Heart left ventricle (tissue), 13 donors: ENCODE measurements at regions not wholly inside any gene's neighbourhood (a gene's known extent, or its start where the extent isn't known, plus 50 kb on each side); places are given as distances from the start of the nearest gene placed in this dataset.

Experiments
- CTCF ChIP-seq, 12 donors: fragments of 200-600 bp; sonication (generic) in 4 of 12; IDR thresholded peaks; one replicate each; pipeline versions ENCODE4 v1.5.0 to v1.8.0; 2018 to 2022; ENCODE audit warnings: antibody characterized with exemption in 12 of 12, mild to moderate bottlenecking in 5 of 12
- POLR2A ChIP-seq, 2 donors: fragments of 450-650 bp; IDR thresholded peaks; one replicate each; pipeline ENCODE4 v1.6.1; 2017; ENCODE audit warnings: antibody characterized with exemption in 2 of 2, mild to moderate bottlenecking in 2 of 2, moderate library complexity in 2 of 2
- donor health status: ischemic (EF 13 %, LVEDD 7.1; RV severe dilation, severe dysfunction).
- donor health status: DM: no; HTN: yes; CAD: no.
- donor health status: DM: no; HTN: no; CAD: no.
- donor health status: ischemic (EF 25% LVEDD 6.9; RV normal size, moderate dysfunction).
- donor health status: ischemic (EF 25% LVEDD 5.7; RV mildly dilated, moderate dysfunction).
- donor health status: ischemic (EF 35%, LVEDD 5.7; RV mildly dilated, moderate dysfunction).
- donor health status: nonischemic (EF 11% LVEDD 7.7; RV severe dilation, severe dysfunction).
- donor health status: DM: yes; HTN: yes; CAD: no.
- donor health status: PGD.
- donor health status: ischemic (EF 29% LVEDD 5.4; RV normal size, mild dysfunction).
- donor health status: nonischemic (EF 23%, LVEDD 6.1; RV moderate dilation, normal function).

DNA sequence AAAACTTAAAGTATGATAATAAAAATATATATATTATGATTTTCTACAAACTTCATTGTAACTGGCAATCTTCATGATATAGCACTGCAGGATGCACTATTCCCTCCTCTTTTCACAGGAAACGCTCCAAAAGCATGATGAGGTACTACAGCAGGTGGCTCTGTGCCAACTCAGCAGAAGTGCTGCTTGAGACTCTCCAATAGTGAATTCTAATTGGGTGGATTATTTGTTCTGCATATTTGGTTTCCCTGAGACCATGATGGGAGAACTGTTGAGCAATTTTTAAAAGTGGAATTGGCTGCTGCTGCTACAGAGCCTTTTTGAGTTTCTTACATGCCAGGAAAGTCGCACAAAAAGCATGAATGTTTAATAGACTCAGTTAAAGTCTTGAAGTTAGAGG, 1782.4 kb upstream of the PCDH20 start:
- TF ChIP-seq CTCF (IDR thresholded peaks at IDR 0.05) = no peak
- no peak for TF ChIP-seq POLR2A (IDR thresholded peaks at IDR 0.05)
